ENCODE measurements at regions not wholly inside any gene's neighbourhood (a gene's known extent, or its start where the extent isn't known, plus 50 kb on each side); places are given as distances from the start of the nearest gene placed in this dataset.

- H3K27me3 ChIP-seq, result no peaks in the 10 kb centered on the region
Observed at GRCh38 chr4:57363346-57363745, 253.2 kb upstream of the IGFBP7 start.

GRCh38 chr4:57360681-57361080 lies 250.5 kb upstream of the IGFBP7 start:
- TF ChIP-seq POLR2A (IDR thresholded peaks at IDR 0.05) (no peak), EP300 (IDR thresholded peaks at IDR 0.05) (no peak), CTCF (IDR thresholded peaks at IDR 0.05) (no peak), POLR2AphosphoS5 (IDR thresholded peaks at IDR 0.05) (no peak)
- ATAC-seq (ENCODE audit: low FRiP score in 2 of 2) (no peak), DNase-seq (no peak)
- Histone ChIP-seq H3K4me3 (no peak overlapping the region), H3K36me3 (no peaks in the 10 kb centered on the region), H3K27me3 (no peaks in the 10 kb centered on the region), H3K4me1 (no peaks in the 10 kb centered on the region), H3K9me3 (no peaks in the 10 kb centered on the region), H3K27ac (no peak overlapping the region)
- WGBS, 2 donors, result 47 to 77% methylated on average over 2 of the region's 2 CpGs

More at GRCh38 chr4:57363346-57363745, 253.2 kb upstream of the IGFBP7 start:
- no peaks in the 10 kb centered on the region for H3K36me3 ChIP-seq
- DNase-seq, result no peak
- H3K9me3 ChIP-seq, result no peaks in the 10 kb centered on the region
- no peak for TF ChIP-seq EP300 (IDR thresholded peaks at IDR 0.05)
- no peak for TF ChIP-seq POLR2A (IDR thresholded peaks at IDR 0.05)
- WGBS, 2 donors, result 29 to 42% methylated on average over 1 of the region's 1 CpG
- no peak overlapping the region for H3K4me3 ChIP-seq
- no peaks in the 10 kb centered on the region for H3K4me1 ChIP-seq
- ATAC-seq (ENCODE audit: low FRiP score in 2 of 2), result no peak
- no peak overlapping the region for H3K27ac ChIP-seq

- Histone ChIP-seq H3K36me3 (no peaks in the 10 kb centered on the region), H3K4me1 (no peaks in the 10 kb centered on the region), H3K4me3 (no peak overlapping the region), H3K27me3 (no peaks in the 10 kb centered on the region), H3K9me3 (no peaks in the 10 kb centered on the region), H3K27ac (no peak overlapping the region)
- TF ChIP-seq POLR2AphosphoS5 (IDR thresholded peaks at IDR 0.05), result no peak
- TF ChIP-seq CTCF (IDR thresholded peaks at IDR 0.05), result no peak
- TF ChIP-seq POLR2A (IDR thresholded peaks at IDR 0.05), result no peak
- TF ChIP-seq EP300 (IDR thresholded peaks at IDR 0.05), result no peak
- no peak for ATAC-seq (ENCODE audit: low FRiP score in 2 of 2)
- WGBS, 2 donors, result 78 to 80% methylated on average over 4 of the region's 4 CpGs
- no peak for DNase-seq
Observed at GRCh38 chr4:57355101-57355665, 245.0 kb upstream of the IGFBP7 start.

- ATAC-seq (ENCODE audit: low FRiP score in 2 of 2) (no peak), DNase-seq (no peak)
Observed at GRCh38 chr4:57351731-57352130, 241.5 kb upstream of the IGFBP7 start.

GRCh38 chr4:57344296-57344695 lies 234.1 kb upstream of the IGFBP7 start:
- Histone ChIP-seq H3K4me1 (no peaks in the 10 kb centered on the region), H3K36me3 (no peaks in the 10 kb centered on the region), H3K4me3 (no peak overlapping the region), H3K27me3 (no peaks in the 10 kb centered on the region), H3K9me3 (no peaks in the 10 kb centered on the region), H3K27ac (no peak overlapping the region)
- no peak for DNase-seq
- ATAC-seq (ENCODE audit: low FRiP score in 2 of 2), result no peak
- TF ChIP-seq POLR2AphosphoS5 (IDR thresholded peaks at IDR 0.05) (no peak), CTCF (IDR thresholded peaks at IDR 0.05) (no peak), POLR2A (IDR thresholded peaks at IDR 0.05) (no peak)
- WGBS, 2 donors, result 66 to 72% methylated on average over 2 of the region's 2 CpGs

More at GRCh38 chr4:57351731-57352130, 241.5 kb upstream of the IGFBP7 start:
- Histone ChIP-seq H3K27me3 (no peaks in the 10 kb centered on the region), H3K4me1 (no peaks in the 10 kb centered on the region), H3K27ac (no peak overlapping the region), H3K4me3 (no peak overlapping the region), H3K9me3 (no peaks in the 10 kb centered on the region), H3K36me3 (no peaks in the 10 kb centered on the region)
- WGBS, 2 donors, result 71 to 85% methylated on average over 1 of the region's 1 CpG
- no peak for TF ChIP-seq POLR2A (IDR thresholded peaks at IDR 0.05)
- TF ChIP-seq EP300 (IDR thresholded peaks at IDR 0.05), result no peak
- no peak for TF ChIP-seq POLR2AphosphoS5 (IDR thresholded peaks at IDR 0.05)
- TF ChIP-seq CTCF (IDR thresholded peaks at IDR 0.05), result no peak
